ENCODE measurements at regions not wholly inside any gene's neighbourhood (a gene's known extent, or its start where the extent isn't known, plus 50 kb on each side); places are given as distances from the start of the nearest gene placed in this dataset.
A peak's percentile ranks its signal among the peaks of the same experiment; 100 is the strongest.

DNA sequence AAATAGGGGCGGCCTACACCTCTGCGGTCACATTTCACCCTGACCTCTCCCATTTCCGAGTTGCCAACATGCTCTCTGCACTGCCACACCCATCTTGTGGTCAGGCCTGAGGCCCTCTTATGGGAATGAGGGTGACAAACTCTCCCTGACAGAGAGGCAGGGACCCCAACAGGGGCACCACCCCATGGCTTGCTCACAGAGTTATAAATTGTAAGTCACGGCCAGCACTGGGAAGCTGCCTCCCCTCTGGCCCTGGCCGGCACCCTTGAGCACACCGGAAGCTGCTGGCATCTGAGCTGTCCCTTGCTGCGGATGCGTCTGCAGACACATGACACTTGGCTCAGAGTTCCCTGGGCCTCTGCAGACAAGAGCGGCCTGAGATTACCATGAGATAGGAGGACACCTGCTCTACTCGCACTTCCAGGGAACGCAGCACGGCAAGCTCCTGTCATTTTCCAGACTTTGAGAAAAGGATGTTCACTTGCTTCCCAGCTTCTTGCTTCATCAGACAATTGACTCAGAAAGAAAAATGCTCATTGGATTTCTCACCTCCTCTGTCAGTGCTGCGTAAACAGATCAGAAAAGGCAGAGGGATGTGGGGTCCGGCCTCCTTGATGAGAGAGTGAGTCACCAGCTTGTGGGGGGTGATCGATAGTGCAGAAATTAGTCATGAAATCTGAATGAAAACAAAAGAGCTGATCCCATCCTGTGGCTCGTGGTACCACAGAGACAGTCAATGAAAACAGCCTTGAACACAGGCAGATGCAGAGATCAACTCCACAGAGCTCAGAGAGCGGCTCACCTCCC, 269.8 kb downstream of the SYK start:
- ATAC-seq, result no peak
- H3K27me3 ChIP-seq, result no peaks in the 10 kb centered on the region
- peaks cover 5% of the 10 kb centered on the region for H3K4me1 ChIP-seq
- TF ChIP-seq, protein P1, sequence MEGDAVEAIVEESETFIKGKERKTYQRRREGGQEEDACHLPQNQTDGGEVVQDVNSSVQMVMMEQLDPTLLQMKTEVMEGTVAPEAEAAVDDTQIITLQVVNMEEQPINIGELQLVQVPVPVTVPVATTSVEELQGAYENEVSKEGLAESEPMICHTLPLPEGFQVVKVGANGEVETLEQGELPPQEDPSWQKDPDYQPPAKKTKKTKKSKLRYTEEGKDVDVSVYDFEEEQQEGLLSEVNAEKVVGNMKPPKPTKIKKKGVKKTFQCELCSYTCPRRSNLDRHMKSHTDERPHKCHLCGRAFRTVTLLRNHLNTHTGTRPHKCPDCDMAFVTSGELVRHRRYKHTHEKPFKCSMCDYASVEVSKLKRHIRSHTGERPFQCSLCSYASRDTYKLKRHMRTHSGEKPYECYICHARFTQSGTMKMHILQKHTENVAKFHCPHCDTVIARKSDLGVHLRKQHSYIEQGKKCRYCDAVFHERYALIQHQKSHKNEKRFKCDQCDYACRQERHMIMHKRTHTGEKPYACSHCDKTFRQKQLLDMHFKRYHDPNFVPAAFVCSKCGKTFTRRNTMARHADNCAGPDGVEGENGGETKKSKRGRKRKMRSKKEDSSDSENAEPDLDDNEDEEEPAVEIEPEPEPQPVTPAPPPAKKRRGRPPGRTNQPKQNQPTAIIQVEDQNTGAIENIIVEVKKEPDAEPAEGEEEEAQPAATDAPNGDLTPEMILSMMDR (IDR thresholded peaks at IDR 0.05), result no peak
- H3K36me3 ChIP-seq, result no peaks in the 10 kb centered on the region
- no peak overlapping the region for H3K27ac ChIP-seq
- H3K4me3 ChIP-seq, result no peak overlapping the region
- intact Hi-C loops (cut with DNase I), result no loop called here
- no peaks in the 10 kb centered on the region for H3K9me3 ChIP-seq
- no peak for DNase-seq

DNA sequence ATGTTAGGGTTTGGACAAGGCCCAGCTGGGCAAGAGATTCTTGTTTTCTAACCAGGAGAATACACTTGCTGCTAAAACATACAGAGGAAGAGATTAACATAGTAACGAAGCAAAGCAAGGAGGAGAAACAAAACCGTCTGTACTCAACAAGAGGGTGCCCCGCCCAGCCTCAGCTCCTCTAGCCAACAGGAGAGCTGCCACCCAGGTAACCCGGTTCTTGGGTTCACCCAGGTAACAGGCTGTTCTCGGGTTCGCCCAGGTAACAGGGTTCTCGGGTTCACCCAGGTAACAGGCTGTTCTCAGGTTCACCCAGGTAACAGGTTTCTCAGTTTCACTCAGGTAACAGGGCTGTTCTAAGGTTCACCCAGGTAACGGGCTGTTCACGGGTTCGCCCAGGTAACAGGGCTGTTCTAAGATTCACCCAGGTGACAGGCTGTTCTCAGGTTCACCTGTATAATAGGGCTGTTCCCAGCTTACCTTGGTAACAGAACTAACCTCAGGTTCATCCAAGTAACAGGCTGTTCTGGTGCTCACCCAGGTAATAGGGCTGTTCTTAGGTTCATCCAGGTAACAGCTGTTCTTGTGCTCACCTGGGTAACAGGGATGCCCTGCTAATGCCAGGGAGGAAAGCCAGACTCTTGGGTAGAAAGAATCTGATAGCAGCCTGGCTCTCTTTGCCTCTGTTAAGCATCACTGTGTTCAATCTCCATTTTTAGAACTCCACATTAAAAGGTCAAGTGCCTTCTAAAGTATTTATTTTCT, 271.6 kb downstream of the SYK start:
- TF ChIP-seq, protein P1 (IDR thresholded peaks at IDR 0.05), result no peak
- no peak overlapping the region for H3K4me3 ChIP-seq
- intact Hi-C loops (cut with DNase I), result no loop called here
- DNase-seq, result no peak
- no peaks in the 10 kb centered on the region for H3K9me3 ChIP-seq
- no peaks in the 10 kb centered on the region for H3K27me3 ChIP-seq
- peaks cover 12% of the 10 kb centered on the region for H3K4me1 ChIP-seq
- ATAC-seq, result peak; percentile 61
- H3K36me3 ChIP-seq, result no peaks in the 10 kb centered on the region
- H3K27ac ChIP-seq, result no peak overlapping the region

DNA sequence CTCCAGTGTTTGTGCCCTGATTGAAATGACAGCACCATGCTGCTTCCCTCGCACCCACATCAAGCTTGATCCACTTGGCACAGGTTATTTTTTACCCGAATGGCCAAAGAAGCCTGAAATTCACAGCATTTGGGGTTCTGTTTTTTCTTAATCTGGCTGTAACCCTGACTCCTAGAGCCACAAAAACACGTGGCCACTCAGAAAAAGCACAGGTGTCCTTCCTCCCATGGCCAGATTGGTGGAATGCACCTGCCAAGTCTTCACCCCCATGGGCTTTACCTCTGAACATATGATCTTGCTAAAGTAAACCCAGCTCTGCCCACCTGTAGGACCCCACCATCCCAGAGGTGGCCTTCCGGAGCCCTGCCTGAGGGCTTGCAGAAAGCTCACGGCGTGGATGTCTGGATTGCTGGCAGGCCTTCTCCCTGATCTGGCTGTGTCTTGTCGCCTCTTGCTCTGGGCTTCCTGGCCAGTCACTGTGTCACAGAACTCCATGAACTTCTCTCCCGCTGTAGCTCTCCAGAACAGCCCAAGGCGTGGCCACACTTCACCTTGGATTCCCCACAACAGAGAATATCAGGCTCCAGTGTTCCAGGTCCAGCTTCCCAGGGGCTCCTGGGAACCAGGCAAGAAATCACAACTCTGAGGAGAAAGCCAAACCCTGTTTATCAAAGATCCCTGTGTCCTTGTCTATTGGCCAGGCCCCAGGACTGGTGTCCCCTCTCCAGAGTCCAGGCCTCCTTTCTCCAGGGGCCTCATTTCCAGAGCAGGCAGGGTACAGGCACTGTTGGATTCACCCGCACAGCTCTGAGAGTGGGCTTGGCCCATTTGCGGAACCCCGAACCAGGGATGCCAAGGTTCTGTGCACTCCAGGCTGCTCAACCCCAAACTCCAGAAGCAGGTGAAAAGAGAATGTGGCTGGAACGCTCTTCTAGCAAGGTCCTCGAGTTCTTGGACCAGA, 272.5 kb downstream of the SYK start:
- Histone ChIP-seq H3K9me3 (no peaks in the 10 kb centered on the region), H3K4me1 (peaks cover 12% of the 10 kb centered on the region), H3K27ac (no peak overlapping the region), H3K4me3 (no peak overlapping the region), H3K27me3 (no peaks in the 10 kb centered on the region), H3K36me3 (no peaks in the 10 kb centered on the region)
- TF ChIP-seq, protein P1 (IDR thresholded peaks at IDR 0.05), result no peak
- DNase-seq (no peak), ATAC-seq (no peak)
- intact Hi-C loops (cut with DNase I), result no loop called here

DNA sequence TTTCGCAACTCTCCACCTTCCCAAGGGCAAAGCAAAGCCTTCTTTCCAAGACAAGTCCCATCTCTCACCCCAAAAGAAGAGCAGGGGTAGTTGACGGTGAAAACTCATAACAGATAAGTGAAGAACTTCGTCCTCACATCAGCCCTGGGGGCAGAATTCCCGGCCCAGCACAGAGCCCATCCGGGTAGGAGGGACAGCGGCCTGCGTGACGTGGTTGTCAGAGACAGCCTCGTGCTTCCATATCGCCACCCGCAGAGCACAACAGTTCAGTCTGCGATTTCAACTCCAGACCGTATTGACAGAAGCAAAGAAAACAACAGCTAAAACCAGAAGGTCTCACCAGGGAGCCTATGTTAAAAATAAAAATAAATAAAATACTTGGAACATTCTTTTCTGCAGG, 273.2 kb downstream of the SYK start:
- intact Hi-C loops (cut with DNase I), result no loop called here
- no peaks in the 10 kb centered on the region for H3K9me3 ChIP-seq
- no peak for DNase-seq

DNA sequence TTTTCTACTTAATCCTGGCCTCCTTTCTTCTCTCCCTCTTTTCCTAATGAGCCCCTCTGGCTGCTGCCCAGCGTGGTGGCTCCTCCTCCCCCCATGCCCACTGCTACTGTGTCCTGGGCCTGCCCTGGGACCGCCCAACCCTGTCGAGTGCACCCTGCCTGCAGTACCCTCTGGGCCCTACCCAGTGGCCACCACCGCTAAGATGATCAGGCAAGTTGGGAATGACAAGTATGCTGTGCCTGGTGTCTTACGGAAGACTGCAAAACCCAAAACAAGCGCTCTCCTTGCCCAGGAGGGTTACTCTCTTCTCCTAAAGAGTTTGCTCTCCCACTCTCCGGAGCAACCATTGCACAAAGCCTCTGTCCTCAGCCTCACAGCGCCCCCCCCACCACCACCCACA, 273.7 kb downstream of the SYK start:
- Histone ChIP-seq H3K4me3 (no peak overlapping the region), H3K9me3 (no peaks in the 10 kb centered on the region), H3K4me1 (peaks cover 12% of the 10 kb centered on the region), H3K27me3 (no peaks in the 10 kb centered on the region), H3K27ac (no peak overlapping the region), H3K36me3 (no peaks in the 10 kb centered on the region)
- TF ChIP-seq, protein P1 (IDR thresholded peaks at IDR 0.05), result no peak
- peak; percentile 23 for ATAC-seq
- intact Hi-C loops (cut with DNase I), result no loop called here
- DNase-seq, result no peak

More for the DNA sequence above, 273.2 kb downstream of the SYK start:
- H3K27ac ChIP-seq, result no peak overlapping the region
- H3K4me1 ChIP-seq, result peaks cover 12% of the 10 kb centered on the region
- ATAC-seq, result no peak
- H3K36me3 ChIP-seq, result no peaks in the 10 kb centered on the region
- TF ChIP-seq, protein P1 (IDR thresholded peaks at IDR 0.05), result no peak
- H3K27me3 ChIP-seq, result no peaks in the 10 kb centered on the region
- no peak overlapping the region for H3K4me3 ChIP-seq
